ENCODE measurements at regions not wholly inside any gene's neighbourhood (a gene's known extent, or its start where the extent isn't known, plus 50 kb on each side); places are given as distances from the start of the nearest gene placed in this dataset.

- no peak overlapping the region for H3K27ac ChIP-seq (ENCODE audit: low read depth, low read length, poor library complexity, severe bottlenecking)
- CTCF ChIA-PET (ENCODE audit: unreplicated experiment) = no interaction called here
- no peaks in the 10 kb centered on the region for H3K36me3 ChIP-seq (ENCODE audit: insufficient read depth, low read length)
- POLR2A ChIA-PET = no interaction called here
- no peaks in the 10 kb centered on the region for H3K79me2 ChIP-seq (ENCODE audit: insufficient read depth, low read depth, low read length)
- H3K4me1 ChIP-seq (ENCODE audit: insufficient read depth, low read length, poor library complexity, severe bottlenecking) = no peaks in the 10 kb centered on the region
- no peak overlapping the region for H3K4me2 ChIP-seq (ENCODE audit: low read length)
- no TSS peak for BruUV-seq (replicated peaks)
- no peak for TF ChIP-seq EZH2phosphoT487 (IDR thresholded peaks at IDR 0.05; ENCODE audit: borderline replicate concordance, low read depth, low read length)
- no peak for TF ChIP-seq CTCF (conservative IDR thresholded peaks at IDR 0.05; ENCODE audit: low read length)
- no peaks in the 10 kb centered on the region for H3K9me2 ChIP-seq (ENCODE audit: insufficient read depth, low read length)
- H2AFZ ChIP-seq (ENCODE audit: low read length) = no peak overlapping the region
- no peak for DNase-seq (ENCODE audit: low spot score)
- no peaks in the 10 kb centered on the region for H3K9me3 ChIP-seq (ENCODE audit: low read length)
- intact Hi-C loops (cut with micrococcal nuclease; ENCODE audit: unreplicated experiment) = no loop called here
- H4K20me1 ChIP-seq (ENCODE audit: insufficient read depth, low read length) = no peaks in the 10 kb centered on the region
- no peak overlapping the region for H3K4me3 ChIP-seq (ENCODE audit: low read depth, low read length, poor library complexity, severe bottlenecking)
These were observed 55.9 kb upstream of the KIRREL3 start for GRCh38 chr11:127056338-127056971.

- no peaks in the 10 kb centered on the region for H3K79me2 ChIP-seq (ENCODE audit: insufficient read depth, low read depth, low read length)
- no TSS peak for BruUV-seq (replicated peaks)
- H3K9me3 ChIP-seq (ENCODE audit: low read length) = no peaks in the 10 kb centered on the region
- TF ChIP-seq CTCF (conservative IDR thresholded peaks at IDR 0.05; ENCODE audit: low read length) = no peak
- TF ChIP-seq EZH2phosphoT487 (IDR thresholded peaks at IDR 0.05; ENCODE audit: borderline replicate concordance, low read depth, low read length) = no peak
- H3K4me3 ChIP-seq (ENCODE audit: low read depth, low read length, poor library complexity, severe bottlenecking) = no peak overlapping the region
- no peak overlapping the region for H3K27ac ChIP-seq (ENCODE audit: low read depth, low read length, poor library complexity, severe bottlenecking)
- no peak for DNase-seq (ENCODE audit: low spot score)
- ChIA-PET POLR2A (interaction anchor here (0.6 kb wide), 1 partner anchor 1035 kb away, joined by 5 read pairs; no protein-coding TSS in a partner anchor), CTCF (ENCODE audit: unreplicated experiment) (no interaction called here)
- H2AFZ ChIP-seq (ENCODE audit: low read length) = no peak overlapping the region
- no peaks in the 10 kb centered on the region for H3K9me2 ChIP-seq (ENCODE audit: insufficient read depth, low read length)
- no peaks in the 10 kb centered on the region for H3K4me1 ChIP-seq (ENCODE audit: insufficient read depth, low read length, poor library complexity, severe bottlenecking)
- intact Hi-C loops (cut with micrococcal nuclease; ENCODE audit: unreplicated experiment) = no loop called here
- H3K4me2 ChIP-seq (ENCODE audit: low read length) = no peak overlapping the region
- H3K36me3 ChIP-seq (ENCODE audit: insufficient read depth, low read length) = no peaks in the 10 kb centered on the region
- no peaks in the 10 kb centered on the region for H4K20me1 ChIP-seq (ENCODE audit: insufficient read depth, low read length)
These were observed 54.7 kb upstream of the KIRREL3 start for GRCh38 chr11:127055236-127055635.

DNA sequence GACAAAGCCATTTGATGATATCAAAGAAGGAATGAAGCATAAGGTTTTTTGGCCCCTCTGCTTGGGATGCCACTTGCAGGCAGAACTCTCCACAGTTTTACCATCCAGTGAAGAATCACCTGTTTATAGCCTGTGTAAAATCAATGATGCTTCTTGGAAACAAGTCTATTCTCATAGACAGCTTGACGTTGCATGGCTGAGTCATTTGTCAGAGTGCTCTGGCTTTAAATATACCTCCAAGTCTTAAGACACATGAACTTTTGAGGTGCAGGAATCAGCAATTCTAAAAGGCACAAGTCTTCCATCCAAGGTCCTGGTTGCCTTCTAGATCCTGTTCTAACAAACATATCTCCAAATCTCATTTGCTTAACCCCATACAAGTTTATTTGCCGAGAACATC is 53.6 kb upstream of the KIRREL3 start:
- CTCF ChIA-PET (ENCODE audit: unreplicated experiment) = no interaction called here
- intact Hi-C loops (cut with micrococcal nuclease; ENCODE audit: unreplicated experiment) = no loop called here
- POLR2A ChIA-PET = no interaction called here

More for the DNA sequence above, 53.6 kb upstream of the KIRREL3 start:
- no peaks in the 10 kb centered on the region for H3K9me2 ChIP-seq (ENCODE audit: insufficient read depth, low read length)
- BruUV-seq (replicated peaks) = no TSS peak
- no peak for DNase-seq (ENCODE audit: low spot score)
- no peak overlapping the region for H2AFZ ChIP-seq (ENCODE audit: low read length)
- no peak overlapping the region for H3K4me2 ChIP-seq (ENCODE audit: low read length)
- no peak overlapping the region for H3K4me3 ChIP-seq (ENCODE audit: low read depth, low read length, poor library complexity, severe bottlenecking)
- TF ChIP-seq CTCF (conservative IDR thresholded peaks at IDR 0.05; ENCODE audit: low read length) = no peak
- no peak for TF ChIP-seq EZH2phosphoT487 (IDR thresholded peaks at IDR 0.05; ENCODE audit: borderline replicate concordance, low read depth, low read length)
- no peaks in the 10 kb centered on the region for H3K79me2 ChIP-seq (ENCODE audit: insufficient read depth, low read depth, low read length)
- no peaks in the 10 kb centered on the region for H3K4me1 ChIP-seq (ENCODE audit: insufficient read depth, low read length, poor library complexity, severe bottlenecking)
- H3K9me3 ChIP-seq (ENCODE audit: low read length) = no peaks in the 10 kb centered on the region
- no peaks in the 10 kb centered on the region for H3K36me3 ChIP-seq (ENCODE audit: insufficient read depth, low read length)
- H3K27ac ChIP-seq (ENCODE audit: low read depth, low read length, poor library complexity, severe bottlenecking) = no peak overlapping the region
- H4K20me1 ChIP-seq (ENCODE audit: insufficient read depth, low read length) = no peaks in the 10 kb centered on the region
